HL-60 (cell line): ENCODE measurements at regions not wholly inside any gene's neighbourhood (a gene's known extent, or its start where the extent isn't known, plus 50 kb on each side); places are given as distances from the start of the nearest gene placed in this dataset.
A peak's percentile ranks its signal among the peaks of the same experiment; 100 is the strongest.
"Not testable (repeated sequence)": the region's sequence is repeated elsewhere in the genome, so short reads cannot be mapped to it uniquely, and the experiment has no call there.

Experiments
- DNase-seq, 2 experiments: peaks; one replicate each; pipeline ENCODE4 v3.0.0-alpha.2; 2010 to 2020; ENCODE audit warnings: low read depth in 1 of 2, low spot score in 1 of 2
- H3K27ac ChIP-seq: fragments of 250-450 bp; sonication (Bioruptor Pico); replicated peaks from 2 replicates; pipeline ENCODE4 v1.5.1; 2020; ENCODE audit warnings: mild to moderate bottlenecking, moderate library complexity
- H3K27me3 ChIP-seq: fragments of 250-450 bp; sonication (Bioruptor Pico); 2 replicates; pipeline ENCODE4 v1.5.1; 2021; ENCODE audit warnings: mild to moderate bottlenecking, moderate library complexity; ENCODE audit not compliant: insufficient read depth, poor library complexity, severe bottlenecking
- H3K4me3 ChIP-seq: replicated peaks from 2 replicates; pipeline ENCODE4 v1.5.1; 2011; ENCODE audit warnings: mild to moderate bottlenecking, control low read depth, low read length; ENCODE audit not compliant: insufficient read depth
- GABPA ChIP-seq: IDR thresholded peaks from 2 replicates; pipeline ENCODE4 v1.6.1; 2012; ENCODE audit warnings: low read depth
- POLR2AphosphoS5 ChIP-seq: IDR thresholded peaks from 2 replicates; pipeline ENCODE4 v1.6.1; 2012; ENCODE audit warnings: low read depth
- SPI1 ChIP-seq: IDR thresholded peaks from 2 replicates; pipeline ENCODE4 v1.6.1; 2012; ENCODE audit warnings: low read depth, mild to moderate bottlenecking, borderline replicate concordance
- TF ChIP-seq, protein P1 (sequence below): IDR thresholded peaks from 2 replicates; pipeline ENCODE4 v1.6.1; 2012; ENCODE audit warnings: low read depth; ENCODE audit not compliant: insufficient replicate concordance
- TF ChIP-seq, protein P2 (sequence below): IDR thresholded peaks from one replicate; pipeline ENCODE4 v1.5.1; 2011; ENCODE audit warnings: low read length, control low read depth, inconsistent platforms; ENCODE audit not compliant: insufficient read depth

DNA sequence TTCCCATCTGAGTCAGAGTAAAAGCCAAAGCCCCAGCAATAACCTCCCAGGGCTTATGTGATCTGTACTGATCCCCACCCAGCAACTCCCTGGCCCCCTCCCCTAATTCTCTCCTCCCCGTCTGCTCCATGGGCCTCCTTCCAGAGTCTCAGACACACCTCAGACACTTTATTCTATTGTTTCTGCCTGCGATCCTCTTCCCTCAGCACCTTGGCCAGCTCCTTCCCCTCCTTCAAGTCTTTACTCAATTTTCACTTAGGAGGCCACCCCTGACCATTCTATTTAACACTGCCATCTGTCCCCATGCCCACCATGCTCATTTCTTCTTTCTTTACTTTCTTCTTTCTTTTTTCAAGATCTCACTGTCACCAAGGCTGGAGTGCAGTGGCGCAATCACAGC is 81.0 kb upstream of the COBL start:
- not testable (repeated sequence) for DNase-seq, H3K27me3 ChIP-seq, H3K4me3 ChIP-seq, H3K27ac ChIP-seq
- TF ChIP-seq, protein P1, sequence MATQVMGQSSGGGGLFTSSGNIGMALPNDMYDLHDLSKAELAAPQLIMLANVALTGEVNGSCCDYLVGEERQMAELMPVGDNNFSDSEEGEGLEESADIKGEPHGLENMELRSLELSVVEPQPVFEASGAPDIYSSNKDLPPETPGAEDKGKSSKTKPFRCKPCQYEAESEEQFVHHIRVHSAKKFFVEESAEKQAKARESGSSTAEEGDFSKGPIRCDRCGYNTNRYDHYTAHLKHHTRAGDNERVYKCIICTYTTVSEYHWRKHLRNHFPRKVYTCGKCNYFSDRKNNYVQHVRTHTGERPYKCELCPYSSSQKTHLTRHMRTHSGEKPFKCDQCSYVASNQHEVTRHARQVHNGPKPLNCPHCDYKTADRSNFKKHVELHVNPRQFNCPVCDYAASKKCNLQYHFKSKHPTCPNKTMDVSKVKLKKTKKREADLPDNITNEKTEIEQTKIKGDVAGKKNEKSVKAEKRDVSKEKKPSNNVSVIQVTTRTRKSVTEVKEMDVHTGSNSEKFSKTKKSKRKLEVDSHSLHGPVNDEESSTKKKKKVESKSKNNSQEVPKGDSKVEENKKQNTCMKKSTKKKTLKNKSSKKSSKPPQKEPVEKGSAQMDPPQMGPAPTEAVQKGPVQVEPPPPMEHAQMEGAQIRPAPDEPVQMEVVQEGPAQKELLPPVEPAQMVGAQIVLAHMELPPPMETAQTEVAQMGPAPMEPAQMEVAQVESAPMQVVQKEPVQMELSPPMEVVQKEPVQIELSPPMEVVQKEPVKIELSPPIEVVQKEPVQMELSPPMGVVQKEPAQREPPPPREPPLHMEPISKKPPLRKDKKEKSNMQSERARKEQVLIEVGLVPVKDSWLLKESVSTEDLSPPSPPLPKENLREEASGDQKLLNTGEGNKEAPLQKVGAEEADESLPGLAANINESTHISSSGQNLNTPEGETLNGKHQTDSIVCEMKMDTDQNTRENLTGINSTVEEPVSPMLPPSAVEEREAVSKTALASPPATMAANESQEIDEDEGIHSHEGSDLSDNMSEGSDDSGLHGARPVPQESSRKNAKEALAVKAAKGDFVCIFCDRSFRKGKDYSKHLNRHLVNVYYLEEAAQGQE, result peak; percentile 85

DNA sequence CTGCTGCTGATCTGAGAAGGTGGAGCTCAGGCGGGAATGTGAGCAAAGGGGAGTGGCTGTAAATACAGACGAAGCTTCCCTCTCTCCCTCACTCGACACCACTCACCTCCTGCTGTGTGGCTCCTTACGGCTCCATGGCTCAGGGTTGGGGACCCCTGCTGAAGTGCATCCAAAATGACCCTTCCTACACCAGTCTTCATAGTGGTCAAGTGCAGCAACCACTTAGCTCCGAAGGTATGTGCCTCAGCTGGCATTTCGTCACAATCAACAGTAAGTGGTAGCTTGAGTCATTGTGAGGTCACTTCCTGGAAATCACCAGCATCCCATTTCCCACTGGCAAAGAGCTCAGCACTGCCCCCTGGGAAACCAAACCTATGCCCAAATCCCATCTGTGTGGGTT is 76.4 kb upstream of the COBL start:
- DNase-seq, H3K27me3 ChIP-seq, H3K4me3 ChIP-seq, H3K27ac ChIP-seq: not testable (repeated sequence)

DNA sequence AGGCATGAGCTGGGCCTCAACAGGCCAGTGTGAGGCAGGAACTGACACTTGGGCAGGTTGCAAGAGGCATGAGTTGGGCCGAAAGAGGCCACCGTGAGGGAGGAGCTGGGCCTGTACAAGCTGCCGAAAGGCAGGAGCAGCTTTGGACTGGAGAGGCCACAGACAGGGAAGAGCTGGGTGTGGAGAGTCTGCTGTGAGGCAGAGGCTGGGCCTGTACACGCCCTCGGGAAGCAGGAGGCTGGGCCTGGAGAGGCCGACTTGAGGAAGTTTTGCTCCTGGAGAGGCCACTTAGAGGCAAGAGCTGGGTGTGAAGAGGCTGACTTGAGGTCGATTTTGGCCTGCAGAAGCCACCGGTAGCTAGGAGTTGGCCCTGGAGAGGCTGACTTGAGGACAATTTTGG is 73.3 kb upstream of the COBL start:
- H3K4me3 ChIP-seq, H3K27me3 ChIP-seq, DNase-seq, H3K27ac ChIP-seq: not testable (repeated sequence)

DNA sequence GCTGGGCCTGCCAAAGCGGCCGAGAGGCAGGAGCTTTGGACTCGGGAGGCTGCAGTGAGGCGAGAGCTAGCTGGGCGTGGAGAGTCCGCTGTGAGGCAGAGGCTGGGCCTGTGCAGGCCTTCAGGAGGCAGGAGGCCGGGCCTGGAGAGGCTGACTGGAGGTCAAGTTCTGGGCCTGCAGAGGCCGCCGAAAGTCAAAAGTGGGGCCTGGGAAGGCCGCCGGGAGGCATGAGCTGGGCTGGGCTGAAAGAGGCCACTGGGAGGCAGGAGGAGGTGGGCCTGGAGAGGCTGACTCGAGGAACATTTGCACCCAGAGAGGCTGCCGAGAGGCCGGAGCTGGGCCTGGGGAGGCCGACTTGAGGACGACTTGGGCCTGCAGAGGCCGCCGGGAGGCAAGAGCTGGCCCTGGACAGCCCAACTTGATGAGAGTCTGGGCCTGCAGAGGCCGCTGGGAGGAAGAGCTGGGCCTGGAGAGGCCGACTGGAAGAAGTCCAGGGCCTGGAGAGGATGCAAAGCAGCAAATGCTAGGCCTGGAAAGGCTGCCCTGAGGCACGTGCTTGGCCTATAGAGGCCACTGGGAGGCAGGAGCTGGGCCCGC is 72.7 kb upstream of the COBL start:
- DNase-seq, H3K4me3 ChIP-seq, H3K27ac ChIP-seq, H3K27me3 ChIP-seq: not testable (repeated sequence)

DNA sequence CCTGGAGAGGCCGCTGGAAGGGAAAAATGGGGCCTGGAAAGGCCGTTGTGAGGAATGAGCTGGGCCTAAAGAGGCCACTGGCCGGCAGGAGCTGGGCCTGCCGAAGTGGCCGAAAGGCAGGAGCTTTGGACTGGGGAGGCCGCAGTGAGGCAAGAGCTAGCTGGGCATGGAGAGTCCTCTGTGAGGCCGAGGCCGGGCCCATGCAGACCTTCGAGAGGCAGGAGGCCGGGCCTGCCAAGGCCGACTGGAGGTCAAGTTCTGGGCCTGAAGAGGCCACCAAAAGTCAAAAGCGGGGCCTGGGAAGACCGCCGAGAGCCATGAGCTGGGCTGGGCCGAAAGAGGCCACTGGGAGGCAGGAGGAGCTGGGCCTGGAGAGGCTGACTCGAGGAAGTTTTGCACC is 71.6 kb upstream of the COBL start:
- not testable (repeated sequence) for H3K27me3 ChIP-seq, DNase-seq, H3K4me3 ChIP-seq, H3K27ac ChIP-seq

DNA sequence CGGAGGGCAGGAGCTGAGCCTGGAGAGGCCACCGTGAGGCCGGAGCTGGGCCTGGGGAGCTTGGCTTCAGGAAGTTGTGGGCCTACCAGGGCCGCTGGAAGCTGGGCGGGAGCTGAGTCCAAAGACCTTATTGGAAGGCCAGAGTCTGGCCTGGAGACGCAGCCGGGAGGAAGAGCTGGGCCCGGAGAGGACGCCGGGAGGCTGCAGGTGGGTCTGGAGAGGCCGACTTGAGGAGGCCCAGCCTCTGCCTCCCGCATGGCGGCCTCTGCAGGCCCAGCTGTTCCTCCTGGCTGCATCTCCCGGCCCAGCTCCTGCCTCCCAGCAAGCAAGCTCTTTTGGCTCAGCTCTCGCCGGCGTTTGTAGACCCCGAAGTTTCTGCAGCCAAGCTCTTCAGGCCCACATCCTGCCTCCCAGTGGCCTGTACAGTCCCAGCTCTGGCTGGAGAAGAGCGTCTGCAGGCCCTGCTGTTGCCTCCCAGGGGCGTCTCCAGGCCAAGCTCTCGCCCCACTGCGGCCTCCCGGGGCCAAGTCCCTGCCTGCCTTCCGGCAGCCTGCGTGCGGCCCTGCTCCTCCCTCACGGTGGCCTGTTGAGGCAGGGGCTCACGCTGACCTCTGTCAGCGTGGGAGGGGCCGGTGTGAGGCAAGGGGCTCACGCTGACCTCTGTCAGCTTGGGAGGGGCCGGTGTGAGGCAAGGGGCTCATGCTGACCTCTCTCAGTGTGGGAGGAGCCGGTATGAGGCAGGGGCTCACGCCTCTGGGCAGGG is 70.4 kb upstream of the COBL start:
- H3K27me3 ChIP-seq, DNase-seq, H3K27ac ChIP-seq, H3K4me3 ChIP-seq: not testable (repeated sequence)

DNA sequence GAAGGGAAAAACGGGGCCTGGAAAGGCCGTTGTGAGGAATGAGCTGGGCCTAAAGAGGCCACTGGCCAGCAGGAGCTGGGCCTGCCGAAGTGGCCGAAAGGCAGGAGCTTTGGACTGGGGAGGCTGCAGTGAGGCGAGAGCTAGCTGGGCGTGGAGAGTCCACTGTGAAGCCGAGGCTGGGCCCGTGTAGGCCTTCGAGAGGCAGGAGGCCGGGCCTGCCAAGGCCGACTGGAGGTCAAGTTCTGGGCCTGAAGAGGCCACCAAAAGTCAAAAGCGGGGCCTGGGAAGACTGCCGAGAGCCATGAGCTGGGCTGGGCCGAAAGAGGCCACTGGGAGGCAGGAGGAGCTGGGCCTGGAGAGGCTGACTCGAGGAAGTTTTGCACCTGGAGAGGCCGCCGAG is 69.6 kb upstream of the COBL start:
- DNase-seq, H3K27ac ChIP-seq, H3K4me3 ChIP-seq, H3K27me3 ChIP-seq: not testable (repeated sequence)

DNA sequence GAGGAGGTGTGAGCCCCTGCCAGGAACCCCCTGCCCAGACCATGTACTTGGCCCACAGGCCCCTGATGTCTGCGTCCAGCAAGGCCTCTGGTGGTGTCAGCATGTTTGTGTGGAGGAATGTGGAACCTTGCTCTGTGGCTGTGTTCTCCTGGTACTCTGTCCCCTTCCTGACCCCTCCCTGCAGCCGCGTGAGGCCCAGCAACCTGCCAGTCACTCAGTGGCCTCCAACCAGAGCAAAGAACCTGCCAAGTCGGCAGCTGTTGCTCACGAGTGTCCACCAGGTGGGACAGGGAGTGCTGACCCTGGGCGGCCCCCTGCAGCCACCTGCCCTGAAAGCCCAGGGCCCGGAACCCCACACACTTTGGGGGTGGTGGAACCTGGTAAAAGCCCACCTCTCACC is 65.6 kb upstream of the COBL start:
- not testable (repeated sequence) for H3K27me3 ChIP-seq, DNase-seq, H3K4me3 ChIP-seq, H3K27ac ChIP-seq

DNA sequence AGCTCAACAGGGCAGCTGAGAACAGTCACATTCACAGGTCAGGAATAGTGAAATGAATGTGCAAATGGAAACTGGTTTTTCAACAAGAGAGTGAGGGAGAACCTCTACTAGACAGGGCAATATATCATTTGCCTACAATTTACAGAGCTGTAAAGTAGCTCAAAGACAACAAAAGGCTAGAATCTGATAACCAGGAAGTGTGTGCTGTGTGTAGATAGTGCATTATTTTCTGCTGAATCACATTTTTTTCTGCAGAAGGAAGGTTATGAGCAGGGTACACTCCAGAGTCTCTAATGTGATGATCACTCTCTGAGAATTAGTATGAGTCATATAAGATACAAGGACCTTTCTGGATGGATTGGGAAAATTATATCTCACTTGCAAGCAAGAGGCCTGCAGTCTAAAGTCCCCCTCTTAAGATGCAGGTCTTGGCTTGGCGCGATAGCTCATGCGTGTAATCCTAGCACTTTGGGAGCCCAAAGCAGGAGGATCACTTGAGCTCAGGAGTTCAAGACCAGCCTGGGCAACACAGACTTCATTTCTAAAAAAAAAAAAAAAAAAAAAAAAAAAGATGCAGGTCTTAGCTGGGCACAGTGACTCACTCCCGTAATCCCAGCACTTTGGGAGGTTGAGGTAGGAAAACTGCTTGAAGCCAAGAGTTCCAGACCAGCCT is 59.9 kb upstream of the COBL start:
- H3K27me3 ChIP-seq, result no peaks in the 10 kb centered on the region
- TF ChIP-seq, protein P2, sequence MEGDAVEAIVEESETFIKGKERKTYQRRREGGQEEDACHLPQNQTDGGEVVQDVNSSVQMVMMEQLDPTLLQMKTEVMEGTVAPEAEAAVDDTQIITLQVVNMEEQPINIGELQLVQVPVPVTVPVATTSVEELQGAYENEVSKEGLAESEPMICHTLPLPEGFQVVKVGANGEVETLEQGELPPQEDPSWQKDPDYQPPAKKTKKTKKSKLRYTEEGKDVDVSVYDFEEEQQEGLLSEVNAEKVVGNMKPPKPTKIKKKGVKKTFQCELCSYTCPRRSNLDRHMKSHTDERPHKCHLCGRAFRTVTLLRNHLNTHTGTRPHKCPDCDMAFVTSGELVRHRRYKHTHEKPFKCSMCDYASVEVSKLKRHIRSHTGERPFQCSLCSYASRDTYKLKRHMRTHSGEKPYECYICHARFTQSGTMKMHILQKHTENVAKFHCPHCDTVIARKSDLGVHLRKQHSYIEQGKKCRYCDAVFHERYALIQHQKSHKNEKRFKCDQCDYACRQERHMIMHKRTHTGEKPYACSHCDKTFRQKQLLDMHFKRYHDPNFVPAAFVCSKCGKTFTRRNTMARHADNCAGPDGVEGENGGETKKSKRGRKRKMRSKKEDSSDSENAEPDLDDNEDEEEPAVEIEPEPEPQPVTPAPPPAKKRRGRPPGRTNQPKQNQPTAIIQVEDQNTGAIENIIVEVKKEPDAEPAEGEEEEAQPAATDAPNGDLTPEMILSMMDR, result no peak
- TF ChIP-seq POLR2AphosphoS5 (no peak), GABPA (no peak), SPI1 (no peak)
- TF ChIP-seq, protein P1, result no peak
- H3K4me3 ChIP-seq, result no peak overlapping the region
- H3K27ac ChIP-seq, result no peak overlapping the region
- DNase-seq, result no peak
